ENCODE measurements at regions not wholly inside any gene's neighbourhood (a gene's known extent, or its start where the extent isn't known, plus 50 kb on each side); places are given as distances from the start of the nearest gene placed in this dataset.

- under 1% methylated on average over 19 of the region's 19 CpGs for WGBS (ENCODE audit: insufficient coverage, low coverage, missing lambda C conversion rate)
- POLR2A ChIA-PET: no interaction called here
- no peaks in the 10 kb centered on the region for H3K4me1 ChIP-seq (replicated peaks in 1 of 2; ENCODE audit: control insufficient read depth in 2 of 2, insufficient read depth in 2 of 2, low read length in 2 of 2)
- no peaks in the 10 kb centered on the region for H3K36me3 ChIP-seq (ENCODE audit: control insufficient read depth, insufficient read depth, low read length)
- H4K20me1 ChIP-seq (replicated peaks; ENCODE audit: control insufficient read depth, insufficient read depth, low read length): no peaks in the 10 kb centered on the region
- no peak overlapping the region for H3K27ac ChIP-seq (ENCODE audit: extremely low read depth, low read depth, low read length)
- DNase-seq (ENCODE audit: extremely low read depth in 1 of 4, low spot score in 3 of 4) (no peak), FAIRE-seq (no peak), ATAC-seq (no peak)
- in situ Hi-C loops (cut with MboI) (no loop called here), intact Hi-C loops (cut with micrococcal nuclease) (no loop called here)
- no TSS peak for BruUV-seq (replicated peaks)
- H2AFZ ChIP-seq (ENCODE audit: low read depth, low read length): peak overlapping the region; percentile 58; the same call in 1 of the 2 replicates
- CTCF ChIA-PET (ENCODE audit: low intra/inter-chr PET ratio): no interaction called here
- H3K4me3 ChIP-seq: no peak overlapping the region
- H3K9ac ChIP-seq (ENCODE audit: insufficient read depth in 1 of 2, low read depth in 2 of 2, low read length in 2 of 2): no peak overlapping the region
- no peaks in the 10 kb centered on the region for H3K9me1 ChIP-seq (ENCODE audit: control insufficient read depth, insufficient read depth, low read length)
- no peaks in the 10 kb centered on the region for H3K9me3 ChIP-seq (replicated peaks; ENCODE audit: control insufficient read depth, insufficient read depth, low read depth, low read length)
- H3K27me3 ChIP-seq (ENCODE audit: control insufficient read depth in 2 of 2, insufficient read depth in 2 of 2, low read length in 2 of 2): no peaks in the 10 kb centered on the region
- H3K79me2 ChIP-seq (ENCODE audit: control insufficient read depth, insufficient read depth, low read length): no peaks in the 10 kb centered on the region
- H3K4me2 ChIP-seq (ENCODE audit: insufficient read depth, low read length): peak overlapping the region; percentile 31; the same call in 1 of the 2 replicates
- TF ChIP-seq MGA (IDR thresholded peaks at IDR 0.05) (peak; percentile 63; the same call in 1 of the 2 replicates), CEBPG (CRISPR knock-in tag; IDR thresholded peaks at IDR 0.05) (no peak), CEBPG (tag; conservative IDR thresholded peaks at IDR 0.05 in 1 of 2, IDR thresholded peaks at IDR 0.05 in 1 of 2) (peak in 1 of 2 experiments; percentile 65; a peak in 3 of 4 replicates), ZNF740 (CRISPR knock-in tag; IDR thresholded peaks at IDR 0.05) (no peak), ZNF740 (tag; IDR thresholded peaks at IDR 0.05) (no peak), ATF3 (IDR thresholded peaks at IDR 0.05) (peak; percentile 45; the same call in 1 of the 2 replicates), ATF3 (CRISPR knock-in tag; conservative IDR thresholded peaks at IDR 0.05) (no peak), MEF2D (tag; conservative IDR thresholded peaks at IDR 0.05; ENCODE audit: low read depth) (0 out of 2 replicates have a peak, but pooled peaks have one; percentile 58)
Measured at GRCh38 chr12:118649765-118650585, 273.6 kb downstream of the SUDS3 start.
